ENCODE measurements at regions not wholly inside any gene's neighbourhood (a gene's known extent, or its start where the extent isn't known, plus 50 kb on each side); places are given as distances from the start of the nearest gene placed in this dataset.

- H3K9me3 ChIP-seq, result no peaks in the 10 kb centered on the region
- H3K27ac ChIP-seq, result no peak overlapping the region
- ATAC-seq (ENCODE audit: insufficient number of reproducible peaks, low FRiP score, low read depth), result no peak
- H3K36me3 ChIP-seq, result no peaks in the 10 kb centered on the region
- no peak for DNase-seq (ENCODE audit: low spot score)
- H3K4me1 ChIP-seq (ENCODE audit: control insufficient read depth in 1 of 2, low read depth in 2 of 2), result no peaks in the 10 kb centered on the region
- no peaks in the 10 kb centered on the region for H3K27me3 ChIP-seq (replicated peaks; ENCODE audit: insufficient read depth)
- H3K4me3 ChIP-seq, result no peak overlapping the region
- no peak for TF ChIP-seq CTCF (IDR thresholded peaks at IDR 0.05)
Measured at GRCh38 chr4:58254291-58254690, 1144.1 kb upstream of the IGFBP7 start.

GRCh38 chr4:58252656-58253055 is 1142.5 kb upstream of the IGFBP7 start:
- Histone ChIP-seq H3K4me3 (no peak overlapping the region), H3K27ac (no peak overlapping the region), H3K9me3 (no peaks in the 10 kb centered on the region), H3K27me3 (replicated peaks; ENCODE audit: insufficient read depth) (no peaks in the 10 kb centered on the region), H3K36me3 (no peaks in the 10 kb centered on the region), H3K4me1 (ENCODE audit: control insufficient read depth in 1 of 2, low read depth in 2 of 2) (peaks cover 0 to 3% of the 10 kb centered on the region in 2 donors)
- ATAC-seq (ENCODE audit: insufficient number of reproducible peaks, low FRiP score, low read depth) (no peak), DNase-seq (ENCODE audit: low spot score) (no peak)
- TF ChIP-seq CTCF (IDR thresholded peaks at IDR 0.05), result no peak

GRCh38 chr4:58247792-58248191 is 1137.6 kb upstream of the IGFBP7 start:
- no peaks in the 10 kb centered on the region for H3K27me3 ChIP-seq (replicated peaks; ENCODE audit: insufficient read depth)
- H3K36me3 ChIP-seq, result no peaks in the 10 kb centered on the region
- H3K9me3 ChIP-seq, result no peaks in the 10 kb centered on the region
- ATAC-seq (ENCODE audit: insufficient number of reproducible peaks, low FRiP score, low read depth) (no peak), DNase-seq (ENCODE audit: low spot score) (no peak)
- H3K27ac ChIP-seq, result no peak overlapping the region
- peaks cover 0 to 3% of the 10 kb centered on the region in 2 donors for H3K4me1 ChIP-seq (ENCODE audit: control insufficient read depth in 1 of 2, low read depth in 2 of 2)
- no peak for TF ChIP-seq CTCF (IDR thresholded peaks at IDR 0.05)
- no peak overlapping the region for H3K4me3 ChIP-seq

- TF ChIP-seq CTCF (IDR thresholded peaks at IDR 0.05), result no peak
- no peak for ATAC-seq (ENCODE audit: insufficient number of reproducible peaks, low FRiP score, low read depth)
- Histone ChIP-seq H3K27me3 (replicated peaks; ENCODE audit: insufficient read depth) (no peaks in the 10 kb centered on the region), H3K27ac (no peak overlapping the region), H3K4me3 (no peak overlapping the region), H3K9me3 (no peaks in the 10 kb centered on the region), H3K36me3 (no peaks in the 10 kb centered on the region), H3K4me1 (ENCODE audit: control insufficient read depth in 1 of 2, low read depth in 2 of 2) (no peaks in the 10 kb centered on the region)
- DNase-seq (ENCODE audit: low spot score), result no peak
Measured at GRCh38 chr4:58225460-58225859, 1115.3 kb upstream of the IGFBP7 start.

GRCh38 chr4:58219179-58219578 is 1109.0 kb upstream of the IGFBP7 start:
- ATAC-seq (ENCODE audit: insufficient number of reproducible peaks, low FRiP score, low read depth), result no peak
- no peaks in the 10 kb centered on the region for H3K27me3 ChIP-seq (replicated peaks; ENCODE audit: insufficient read depth)
- TF ChIP-seq CTCF (IDR thresholded peaks at IDR 0.05), result no peak

More at GRCh38 chr4:58219179-58219578, 1109.0 kb upstream of the IGFBP7 start:
- H3K36me3 ChIP-seq, result no peaks in the 10 kb centered on the region
- no peak for DNase-seq (ENCODE audit: low spot score)
- no peaks in the 10 kb centered on the region for H3K9me3 ChIP-seq
- no peaks in the 10 kb centered on the region for H3K4me1 ChIP-seq (ENCODE audit: control insufficient read depth in 1 of 2, low read depth in 2 of 2)
- H3K4me3 ChIP-seq, result no peak overlapping the region
- no peak overlapping the region for H3K27ac ChIP-seq

Data from thoracic aorta (tissue), 2 donors.